PC-9 (cell line): ENCODE measurements at regions not wholly inside any gene's neighbourhood (a gene's known extent, or its start where the extent isn't known, plus 50 kb on each side); places are given as distances from the start of the nearest gene placed in this dataset.
"Not testable (repeated sequence)": the region's sequence is repeated elsewhere in the genome, so short reads cannot be mapped to it uniquely, and the experiment has no call there.

Source experiments
- BruUV-seq: library from RNA; stranded (reverse); fragments of 400-500 nt; replicated peaks from 2 replicates; lab custom pipeline; 2021; lab: Mats Ljungman, UMichigan
- CTCF ChIA-PET: fragments of 300-600 bp; sonication (Branson Sonifier 250); formaldehyde crosslinking; loops from one replicate; lab custom pipeline; 2022; ENCODE audit warnings: antibody characterized with exemption; lab: Charles Lee
- POLR2A ChIA-PET: fragments of 300-600 bp; sonication (Branson Sonifier 250); formaldehyde crosslinking; loops from one replicate; lab custom pipeline; 2022; ENCODE audit warnings: antibody characterized with exemption; ENCODE audit not compliant: unreplicated experiment; lab: Charles Lee
- DNase-seq, 2 experiments: peaks; one replicate each; pipeline versions ENCODE4 v3.0.0 to v3.0.0-alpha.2; 2015 to 2022; ENCODE audit warnings: mixed read lengths in 1 of 2
- H2AFZ ChIP-seq: fragments of 200-600 bp; sonication (generic); 2 replicates; pipeline ENCODE4 v1.8.1; 2017; ENCODE audit warnings: antibody characterized with exemption
- H3F3A ChIP-seq: fragments of 200-600 bp; sonication (generic); 2 replicates; pipeline ENCODE4 v1.8.1; 2017; ENCODE audit warnings: antibody characterized with exemption, mild to moderate bottlenecking, low read depth; ENCODE audit not compliant: insufficient read depth
- H3K27ac ChIP-seq: fragments of 200-600 bp; sonication (generic); 2 replicates; pipeline ENCODE4 v1.6.1; 2016; ENCODE audit warnings: mixed run types
- H3K27me3 ChIP-seq: fragments of 200-600 bp; sonication (generic); 2 replicates; pipeline ENCODE4 v1.6.1; 2016; ENCODE audit warnings: low read depth, mixed run types; ENCODE audit not compliant: insufficient read depth
- H3K36me3 ChIP-seq: fragments of 200-600 bp; sonication (generic); 2 replicates; pipeline ENCODE4 v1.6.1; 2016; ENCODE audit warnings: low read depth, mixed run types
- H3K4me1 ChIP-seq: fragments of 200-600 bp; sonication (generic); replicated peaks from 2 replicates; pipeline ENCODE4 v1.6.1; 2016; ENCODE audit warnings: mixed run types; ENCODE audit not compliant: insufficient read depth
- H3K4me2 ChIP-seq: fragments of 200-600 bp; sonication (generic); 2 replicates; pipeline ENCODE4 v1.6.1; 2017; ENCODE audit warnings: mixed run types
- H3K4me3 ChIP-seq: fragments of 200-600 bp; sonication (generic); 2 replicates; pipeline ENCODE4 v1.6.1; 2016; ENCODE audit warnings: mixed run types
- H3K79me2 ChIP-seq: fragments of 200-600 bp; sonication (generic); 2 replicates; pipeline ENCODE4 v1.6.1; 2017; ENCODE audit warnings: low read depth, mixed run types
- H3K9me2 ChIP-seq: fragments of 200-600 bp; sonication (generic); 2 replicates; pipeline ENCODE4 v1.8.1; 2017; ENCODE audit warnings: mild to moderate bottlenecking; ENCODE audit not compliant: insufficient read depth
- H3K9me3 ChIP-seq: fragments of 200-600 bp; sonication (generic); 2 replicates; pipeline ENCODE4 v1.8.1; 2016; ENCODE audit warnings: low read depth; ENCODE audit not compliant: insufficient read depth
- H4K20me1 ChIP-seq: fragments of 200-600 bp; sonication (generic); 2 replicates; pipeline ENCODE4 v1.8.1; 2017; ENCODE audit not compliant: insufficient read depth
- CTCF ChIP-seq: fragments of 200-600 bp; sonication (generic); conservative IDR thresholded peaks from 2 replicates; pipeline ENCODE4 v1.6.1; 2017; ENCODE audit warnings: mixed run types, antibody characterized with exemption, mild to moderate bottlenecking, moderate library complexity
- EZH2 ChIP-seq: fragments of 200-600 bp; sonication (generic); IDR thresholded peaks from 2 replicates; pipeline ENCODE4 v1.8.0; 2017; ENCODE audit warnings: antibody characterized with exemption, low read depth
- intact Hi-C: fragments of 100-400 bp; cut with micrococcal nuclease; formaldehyde crosslinking; loops from one replicate; pipeline ENCODE4 v1.10.0; 2022; ENCODE audit not compliant: unreplicated experiment

DNA sequence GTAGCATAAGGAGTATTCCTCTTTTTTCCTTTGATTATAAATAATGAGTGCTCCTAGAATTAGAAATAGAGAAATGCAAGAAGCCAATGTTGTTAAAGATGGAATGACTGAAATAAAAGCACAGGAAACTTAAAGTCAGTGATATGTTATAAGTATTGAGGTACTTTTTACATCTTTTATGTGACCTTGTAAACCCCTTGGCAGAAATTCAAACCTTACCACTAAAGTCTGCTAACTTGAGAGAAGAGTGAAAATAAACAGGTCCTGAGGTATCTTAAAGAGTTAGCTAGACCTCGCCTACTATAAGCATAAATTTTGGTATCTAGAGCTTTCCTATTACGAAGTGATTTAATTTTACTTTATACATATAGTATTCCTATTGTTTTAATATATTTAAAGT is 188.2 kb downstream of the DKK1 start:
- no peak overlapping the region for H2AFZ ChIP-seq
- H3K9me3 ChIP-seq: peaks cover 11% of the 10 kb centered on the region
- no peaks in the 10 kb centered on the region for H3K9me2 ChIP-seq
- no peaks in the 10 kb centered on the region for H3K79me2 ChIP-seq
- BruUV-seq: no TSS peak
- no peaks in the 10 kb centered on the region for H4K20me1 ChIP-seq
- H3K36me3 ChIP-seq: no peaks in the 10 kb centered on the region
- DNase-seq: no peak
- ChIA-PET POLR2A (no interaction called here), CTCF (interaction anchor here (0.6 to 0.7 kb wide), 2 partner anchors 14 to 197 kb away, joined by 3 read pairs; no protein-coding TSS in a partner anchor)
- no peak overlapping the region for H3K4me3 ChIP-seq
- H3K4me2 ChIP-seq: no peak overlapping the region
- H3F3A ChIP-seq: no peaks in the 10 kb centered on the region
- intact Hi-C loops: no loop called here
- TF ChIP-seq CTCF (no peak), EZH2 (no peak)
- H3K27ac ChIP-seq: no peak overlapping the region
- H3K4me1 ChIP-seq: peaks cover 5% of the 10 kb centered on the region; the same call in 1 of the 2 replicates
- H3K27me3 ChIP-seq: no peaks in the 10 kb centered on the region

DNA sequence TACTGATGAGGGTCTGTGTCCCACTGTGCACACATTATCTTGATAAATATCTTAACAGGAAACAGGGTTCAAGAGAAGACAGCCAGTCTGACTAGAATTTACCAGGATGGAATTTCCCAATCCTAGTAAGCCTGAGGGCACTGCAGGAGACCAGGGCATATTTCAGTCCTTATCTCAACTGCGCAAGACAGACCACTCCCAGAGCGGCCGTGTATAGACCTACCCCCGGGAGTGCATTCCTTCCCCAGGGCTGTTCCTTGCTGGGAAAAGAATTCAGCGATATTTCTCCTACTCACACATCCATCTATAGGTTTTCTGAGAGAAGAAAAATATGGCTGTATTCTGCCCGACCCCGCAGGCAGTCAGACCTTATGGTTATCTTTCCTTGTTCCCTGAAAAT is 191.3 kb downstream of the DKK1 start:
- intact Hi-C loops, CTCF ChIA-PET, H4K20me1 ChIP-seq, H3K27me3 ChIP-seq, BruUV-seq, H3K4me3 ChIP-seq, H3K4me1 ChIP-seq, H3K9me2 ChIP-seq, POLR2A ChIA-PET, H3K36me3 ChIP-seq, DNase-seq, H3K4me2 ChIP-seq, H2AFZ ChIP-seq, H3F3A ChIP-seq, H3K79me2 ChIP-seq, H3K27ac ChIP-seq: not testable (repeated sequence)
- H3K9me3 ChIP-seq: peaks cover 34% of the 10 kb centered on the region

DNA sequence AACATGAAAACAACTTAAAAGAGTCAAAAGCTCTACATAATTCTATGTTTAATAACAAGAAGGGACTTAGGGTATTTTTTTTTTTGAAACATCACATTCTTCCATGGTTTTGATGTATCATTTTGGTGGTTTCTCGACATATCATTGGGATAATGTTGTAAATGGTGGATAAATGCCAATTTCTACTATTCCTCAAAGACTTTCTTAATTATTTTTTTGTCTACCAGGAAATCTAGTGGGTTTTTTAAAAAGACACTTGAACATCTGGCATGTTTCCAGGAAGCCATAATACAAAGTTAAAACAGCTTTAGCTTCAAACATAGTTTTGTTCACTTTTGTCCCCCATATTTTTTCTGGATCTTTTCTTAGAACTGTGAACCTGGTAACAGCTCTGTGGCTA is 200.4 kb downstream of the DKK1 start:
- Histone ChIP-seq H3K4me3 (no peak overlapping the region), H4K20me1 (no peaks in the 10 kb centered on the region), H3K9me2 (no peaks in the 10 kb centered on the region), H2AFZ (no peak overlapping the region), H3K4me1 (peaks cover 6% of the 10 kb centered on the region; the same call in 1 of the 2 replicates), H3K9me3 (peaks cover 16% of the 10 kb centered on the region), H3K36me3 (0 out of 2 replicates have a peak, but pooled peaks cover 4% of the 10 kb centered on the region), H3K4me2 (no peak overlapping the region), H3K27me3 (no peaks in the 10 kb centered on the region), H3K79me2 (no peaks in the 10 kb centered on the region), H3K27ac (no peak overlapping the region), H3F3A (no peaks in the 10 kb centered on the region)
- ChIA-PET POLR2A (no interaction called here), CTCF (no interaction called here)
- DNase-seq: no peak
- TF ChIP-seq EZH2: no peak
- TF ChIP-seq CTCF: no peak
- intact Hi-C loops: no loop called here
- BruUV-seq: no TSS peak

DNA sequence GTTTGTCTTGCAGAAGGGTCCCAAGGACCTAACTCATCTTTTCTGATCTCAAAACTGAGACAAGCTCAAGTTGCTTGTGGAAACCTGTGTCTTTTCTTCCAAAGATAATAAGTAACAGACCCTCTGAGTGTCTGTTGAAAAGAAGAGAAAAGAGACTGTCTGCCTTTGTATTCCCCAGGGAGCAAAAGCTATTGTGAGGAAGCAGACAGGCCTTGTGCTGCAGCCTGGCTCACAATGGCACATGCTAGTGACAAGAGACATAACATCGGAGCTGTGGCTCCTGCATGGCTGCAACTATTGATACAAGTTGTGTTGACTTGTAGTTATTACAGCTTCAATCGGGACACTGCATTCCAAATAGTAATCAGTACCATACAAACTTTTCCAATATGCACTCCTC is 202.9 kb downstream of the DKK1 start:
- no peak for DNase-seq
- Histone ChIP-seq H2AFZ (peak overlapping the region; percentile 9; the same call in 1 of the 2 replicates), H3K4me2 (no peak overlapping the region), H3K79me2 (no peaks in the 10 kb centered on the region), H3K27me3 (no peaks in the 10 kb centered on the region), H3K9me2 (no peaks in the 10 kb centered on the region), H3K36me3 (no peaks in the 10 kb centered on the region), H3K4me1 (peaks cover 6% of the 10 kb centered on the region; the same call in 1 of the 2 replicates), H3K4me3 (no peak overlapping the region), H3F3A (no peaks in the 10 kb centered on the region), H3K27ac (no peak overlapping the region), H4K20me1 (no peaks in the 10 kb centered on the region), H3K9me3 (peaks cover 9% of the 10 kb centered on the region)
- TF ChIP-seq CTCF: no peak
- TF ChIP-seq EZH2: no peak
- intact Hi-C loops: no loop called here
- POLR2A ChIA-PET: interaction anchor here (0.7 kb wide), 1 partner anchor 61 kb away, joined by 3 read pairs; no protein-coding TSS in a partner anchor
- CTCF ChIA-PET: interaction anchor here (0.6 kb wide), 1 partner anchor 15 kb away, joined by 3 read pairs; no protein-coding TSS in a partner anchor
- BruUV-seq: no TSS peak
